ENCODE measurements at regions not wholly inside any gene's neighbourhood (a gene's known extent, or its start where the extent isn't known, plus 50 kb on each side); places are given as distances from the start of the nearest gene placed in this dataset.
A peak's percentile ranks its signal among the peaks of the same experiment; 100 is the strongest.

- dilution Hi-C loops (cut with MboI; ENCODE audit: extremely low pct_ligation_motif_present, low sequenced_read_pairs) (no loop called here), intact Hi-C loops (cut with micrococcal nuclease) (loop anchor here (1.0 to 5.0 kb wide), 6 partner anchors 28 to 211 kb away; partner anchors contain the start of genes CH25H and IFIT3)
- Histone ChIP-seq H3K79me2 (ENCODE audit: control insufficient read depth, insufficient read depth, low read length) (no peaks in the 10 kb centered on the region), H3K9ac (replicated peaks; ENCODE audit: extremely low read depth, insufficient read depth, low read length) (peak overlapping the region; percentile 44), H3K4me1 (ENCODE audit: control insufficient read depth, extremely low read depth, insufficient read depth, low read length) (peaks cover 43% of the 10 kb centered on the region), H3K4me3 (replicated peaks in 1 of 3; ENCODE audit: insufficient read depth in 1 of 3, low read depth in 1 of 3, low read length in 3 of 3) (peak overlapping the region in 1 of 3 experiments; percentile 46), H3K9me1 (replicated peaks; ENCODE audit: control insufficient read depth, extremely low read depth, insufficient read depth, low read length) (no peaks in the 10 kb centered on the region), H3K36me3 (ENCODE audit: control insufficient read depth in 2 of 2, extremely low read depth in 1 of 2, insufficient read depth in 2 of 2, low read length in 2 of 2) (no peaks in the 10 kb centered on the region), H3K4me2 (ENCODE audit: insufficient read depth, low read length) (peak overlapping the region; percentile 86), H4K20me1 (replicated peaks; ENCODE audit: control insufficient read depth, extremely low read depth, insufficient read depth, low read length) (no peaks in the 10 kb centered on the region), H2AFZ (ENCODE audit: low read depth, low read length) (no peak overlapping the region), H3K9me3 (replicated peaks; ENCODE audit: control insufficient read depth, insufficient read depth, low read length) (no peaks in the 10 kb centered on the region), H3K27me3 (ENCODE audit: control insufficient read depth in 2 of 2, insufficient read depth in 2 of 2, low read length in 2 of 2) (no peaks in the 10 kb centered on the region), H3K27ac (ENCODE audit: insufficient read depth, low read depth, low read length) (peak overlapping the region; percentile 90)
- peak; percentile 66 for FAIRE-seq
- ChIA-PET POLR2A (no interaction called here), CTCF (interaction anchor here (0.8 to 1.2 kb wide), 3 partner anchors 10 to 85 kb away, joined by 3 to 4 read pairs (median 3); no protein-coding TSS in a partner anchor)
- DNase-seq (ENCODE audit: low read depth, low spot score) = peak; percentile 56
- no peak for TF ChIP-seq POLR2A (IDR thresholded peaks at IDR 0.05; ENCODE audit: low read depth, low read length)
- peak; percentile 55 for TF ChIP-seq FOS (IDR thresholded peaks at IDR 0.05; ENCODE audit: borderline replicate concordance, insufficient read depth, low read length)
- peak; percentile 62 for TF ChIP-seq JUN (IDR thresholded peaks at IDR 0.05; ENCODE audit: borderline replicate concordance, insufficient read depth, insufficient read length, low read depth)
- no TSS peak for BruUV-seq (replicated peaks)
Observed at GRCh38 chr10:89115876-89116627, 91.1 kb downstream of the CH25H start.

- Histone ChIP-seq H3K27me3 (ENCODE audit: control insufficient read depth in 2 of 2, insufficient read depth in 2 of 2, low read length in 2 of 2) (no peaks in the 10 kb centered on the region), H3K9me1 (replicated peaks; ENCODE audit: control insufficient read depth, extremely low read depth, insufficient read depth, low read length) (no peaks in the 10 kb centered on the region), H4K20me1 (replicated peaks; ENCODE audit: control insufficient read depth, extremely low read depth, insufficient read depth, low read length) (no peaks in the 10 kb centered on the region), H3K79me2 (ENCODE audit: control insufficient read depth, insufficient read depth, low read length) (no peaks in the 10 kb centered on the region), H3K36me3 (ENCODE audit: control insufficient read depth in 2 of 2, extremely low read depth in 1 of 2, insufficient read depth in 2 of 2, low read length in 2 of 2) (no peaks in the 10 kb centered on the region), H3K9me3 (replicated peaks; ENCODE audit: control insufficient read depth, insufficient read depth, low read length) (no peaks in the 10 kb centered on the region), H3K27ac (ENCODE audit: insufficient read depth, low read depth, low read length) (peak overlapping the region; percentile 90), H3K4me2 (ENCODE audit: insufficient read depth, low read length) (peak overlapping the region; percentile 86), H2AFZ (ENCODE audit: low read depth, low read length) (peak overlapping the region; percentile 80), H3K4me3 (replicated peaks in 1 of 3; ENCODE audit: insufficient read depth in 1 of 3, low read depth in 1 of 3, low read length in 3 of 3) (peak overlapping the region in 1 of 3 experiments; percentile 46), H3K9ac (replicated peaks; ENCODE audit: extremely low read depth, insufficient read depth, low read length) (peak overlapping the region; percentile 62), H3K4me1 (ENCODE audit: control insufficient read depth, extremely low read depth, insufficient read depth, low read length) (peaks cover 47% of the 10 kb centered on the region)
- ChIA-PET POLR2A (no interaction called here), CTCF (interaction anchor here (0.8 to 1.2 kb wide), 3 partner anchors 11 to 84 kb away, joined by 3 to 4 read pairs (median 3); no protein-coding TSS in a partner anchor)
- dilution Hi-C loops (cut with MboI; ENCODE audit: extremely low pct_ligation_motif_present, low sequenced_read_pairs) (no loop called here), intact Hi-C loops (cut with micrococcal nuclease) (loop anchor here (1.0 to 5.0 kb wide), 5 partner anchors 29 to 212 kb away; partner anchors contain the start of gene IFIT3)
- peak; percentile 86 for DNase-seq (ENCODE audit: low read depth, low spot score)
- no peak for TF ChIP-seq CTCF (IDR thresholded peaks at IDR 0.05; ENCODE audit: extremely low read depth in 1 of 2, insufficient read depth in 1 of 2, low read depth in 1 of 2, low read length in 2 of 2)
- TF ChIP-seq POLR2A (IDR thresholded peaks at IDR 0.05; ENCODE audit: low read depth, low read length) = no peak
- peak; percentile 78 for TF ChIP-seq JUN (IDR thresholded peaks at IDR 0.05; ENCODE audit: borderline replicate concordance, insufficient read depth, insufficient read length, low read depth)
- TF ChIP-seq EZH2 (IDR thresholded peaks at IDR 0.05; ENCODE audit: borderline replicate concordance, low read depth, low read length, severe bottlenecking) = no peak
- TF ChIP-seq FOS (IDR thresholded peaks at IDR 0.05; ENCODE audit: borderline replicate concordance, insufficient read depth, low read length) = peak; percentile 71
- FAIRE-seq = peak; percentile 72
- BruUV-seq (replicated peaks) = TSS peak; percentile 28
Observed at GRCh38 chr10:89114846-89115625, 92.1 kb downstream of the CH25H start.
